HG02623 (cell line): ENCODE measurements at regions not wholly inside any gene's neighbourhood (a gene's known extent, or its start where the extent isn't known, plus 50 kb on each side); places are given as distances from the start of the nearest gene placed in this dataset.

Experiments
- ATAC-seq: cut with Tn5 transposase; IDR thresholded peaks from one replicate; pipeline ENCODE4 v1.9.1; 2021; ENCODE audit warnings: moderate library complexity; ENCODE audit not compliant: unreplicated experiment

DNA sequence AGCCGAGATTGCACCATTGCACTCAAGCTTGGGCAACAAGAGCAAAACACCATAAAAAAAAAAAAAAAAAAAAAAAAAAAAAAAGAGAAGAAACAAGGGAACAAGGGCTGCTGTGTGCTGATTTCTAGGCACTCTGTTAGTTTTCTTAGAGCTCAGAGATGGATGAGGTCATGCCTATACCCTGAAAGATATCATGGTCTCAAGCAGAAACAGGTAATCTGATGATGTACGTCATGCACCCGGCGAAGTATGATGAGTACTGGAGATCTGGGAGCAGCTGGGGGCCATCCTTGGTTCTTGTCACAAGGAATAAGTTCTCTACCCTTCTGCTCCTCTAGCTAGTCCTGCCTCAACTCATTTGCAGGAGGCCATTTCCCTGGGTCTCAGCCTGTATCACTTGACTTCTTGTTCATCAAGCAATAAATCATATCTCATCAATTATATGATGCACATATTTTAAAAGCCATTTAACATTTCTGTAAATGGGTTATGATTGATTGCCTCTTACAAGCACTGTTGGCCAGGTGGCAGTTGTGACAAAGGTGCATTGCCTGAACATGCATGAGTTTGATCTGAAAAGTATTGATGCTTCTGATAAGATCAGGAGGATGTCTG lies 517.2 kb downstream of the DHX35 start:
- ATAC-seq, result no peak

DNA sequence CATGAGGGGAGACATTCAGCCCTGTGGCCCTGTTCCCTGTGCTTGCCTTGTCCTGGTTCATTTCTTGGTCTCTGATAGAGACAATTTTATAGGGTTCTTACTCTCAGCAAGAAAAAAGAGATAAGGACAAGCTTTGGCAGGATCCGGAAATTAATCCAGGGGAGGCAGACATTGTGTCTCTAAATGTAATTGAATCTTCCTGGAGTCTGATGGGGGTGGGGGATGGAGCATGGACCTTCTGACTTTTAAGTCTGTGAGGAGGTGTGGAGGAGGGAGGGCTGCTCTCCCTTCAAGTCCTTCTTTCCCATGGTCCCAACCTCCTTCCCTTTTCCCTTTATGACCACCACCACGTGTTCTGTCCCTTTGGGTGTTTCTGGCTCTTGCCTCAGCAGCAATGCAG lies 512.7 kb downstream of the DHX35 start:
- ATAC-seq, result no peak

DNA sequence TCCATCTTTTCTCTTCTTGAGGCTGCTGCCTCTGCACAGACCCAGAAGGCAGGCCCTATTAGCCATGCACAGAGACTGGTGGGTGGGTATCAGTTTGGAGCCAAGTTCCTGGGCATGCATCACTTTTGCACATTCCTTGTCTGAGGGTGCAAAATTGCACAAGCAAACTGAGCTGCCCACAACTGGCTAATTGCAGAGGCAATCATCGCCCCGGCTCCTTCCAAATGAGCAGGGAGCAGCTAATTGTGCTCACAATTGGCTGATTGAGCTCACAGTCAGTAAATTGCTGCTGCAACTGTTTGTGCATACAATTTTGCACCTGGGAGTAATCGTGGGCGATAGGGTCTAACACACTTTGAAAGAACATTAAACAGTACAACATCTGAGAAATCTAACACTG lies 511.4 kb downstream of the DHX35 start:
- no peak for ATAC-seq

DNA sequence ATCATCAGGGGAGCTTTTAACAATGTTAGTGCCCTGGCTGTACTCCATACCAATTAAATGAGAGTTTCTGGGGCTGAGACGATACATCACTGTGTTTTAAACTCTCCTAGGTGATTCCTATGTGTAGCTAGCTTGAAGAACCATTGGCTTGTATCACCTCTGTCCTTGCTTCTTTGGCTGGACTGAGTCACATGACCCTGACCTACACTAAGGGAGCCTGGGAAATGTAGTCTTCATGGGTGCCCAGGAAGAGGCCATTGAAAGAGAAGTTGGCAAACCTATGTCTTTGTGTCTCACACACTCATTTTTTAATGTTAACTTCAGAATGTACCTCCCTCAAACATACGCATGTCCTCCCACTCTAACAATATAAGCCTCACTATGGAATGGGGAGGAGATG lies 506.6 kb downstream of the DHX35 start:
- ATAC-seq, result no peak

DNA sequence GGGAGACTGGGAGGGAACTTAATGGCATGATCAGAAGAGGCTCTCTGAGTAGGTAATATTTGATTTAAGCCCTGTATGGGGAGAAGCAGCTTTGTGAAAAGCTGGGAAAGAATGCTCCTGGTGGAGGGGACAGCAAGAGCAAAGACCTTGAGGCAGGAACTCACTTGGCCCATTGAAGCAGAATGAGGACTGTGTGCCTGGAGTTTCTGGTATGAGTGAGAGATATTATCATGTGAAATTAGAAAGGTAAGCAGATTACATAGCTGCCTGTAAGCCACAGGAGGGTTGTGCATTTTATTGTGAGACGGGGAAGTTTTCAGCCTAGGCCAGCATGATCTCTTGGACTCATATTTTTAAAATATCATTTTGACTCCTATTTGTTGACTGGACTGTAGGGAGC lies 502.1 kb downstream of the DHX35 start:
- ATAC-seq, result no peak

DNA sequence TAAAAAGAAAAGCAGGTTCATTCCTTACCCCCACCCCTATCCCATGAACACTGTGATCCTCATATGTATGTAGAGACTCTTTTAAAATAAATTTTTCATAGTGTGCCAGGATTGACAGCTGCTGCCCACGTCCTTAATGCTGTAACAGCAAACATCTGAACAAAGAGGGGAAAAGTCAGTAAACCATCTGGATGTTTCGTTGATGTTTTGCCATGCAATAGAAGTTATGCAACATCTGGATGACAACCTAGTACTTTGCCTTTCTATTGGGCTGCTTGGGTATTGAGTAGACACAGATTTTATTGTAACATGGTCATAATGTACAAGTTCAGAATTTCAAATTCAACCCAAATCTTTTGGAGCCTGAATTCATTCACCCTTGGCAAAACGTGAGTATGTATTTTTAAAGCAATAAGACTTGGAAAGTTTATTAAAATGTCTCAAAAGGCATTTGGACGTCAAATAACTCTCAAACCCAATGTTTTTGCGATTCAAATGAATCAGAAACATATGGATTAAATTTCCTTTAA lies 500.3 kb downstream of the DHX35 start:
- ATAC-seq, result no peak

DNA sequence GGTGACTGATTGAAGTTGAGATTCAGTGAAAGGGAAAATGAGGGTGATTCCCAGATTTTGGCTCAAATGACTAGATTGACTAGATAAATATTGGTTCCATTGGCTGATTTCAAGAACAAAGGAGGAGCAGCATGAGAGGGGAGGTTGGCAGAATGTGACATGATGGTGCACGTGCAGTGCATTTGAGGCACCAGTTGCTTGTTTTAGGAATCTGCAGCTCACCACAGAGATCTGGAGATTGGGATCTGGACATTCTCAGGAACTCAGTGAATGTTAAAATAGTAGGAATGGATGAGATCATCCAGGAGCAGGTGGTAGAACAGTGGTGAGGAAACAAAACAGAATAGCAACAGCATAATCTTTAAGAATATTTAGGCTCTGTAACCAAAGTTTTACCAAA lies 496.3 kb downstream of the DHX35 start:
- no peak for ATAC-seq

DNA sequence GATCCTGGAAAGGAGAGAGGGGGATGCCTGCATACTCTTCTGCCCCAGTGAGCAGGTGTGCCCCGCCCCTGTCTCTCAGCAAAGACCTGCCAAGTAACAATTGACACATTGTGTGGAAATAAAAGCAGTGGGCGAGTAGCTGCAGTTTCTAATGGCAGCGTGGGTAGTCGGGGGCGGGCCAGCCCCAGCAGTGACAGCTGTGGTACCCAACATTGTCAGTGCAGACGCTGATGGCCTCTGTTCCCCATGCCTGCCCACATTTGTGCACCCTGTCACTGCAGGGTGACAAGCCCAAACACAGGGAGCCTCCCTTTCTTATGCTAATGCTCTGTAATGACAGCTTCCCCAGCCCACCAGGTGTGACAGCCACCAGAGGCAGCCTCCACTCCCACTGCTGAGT lies 491.7 kb downstream of the DHX35 start:
- no peak for ATAC-seq

DNA sequence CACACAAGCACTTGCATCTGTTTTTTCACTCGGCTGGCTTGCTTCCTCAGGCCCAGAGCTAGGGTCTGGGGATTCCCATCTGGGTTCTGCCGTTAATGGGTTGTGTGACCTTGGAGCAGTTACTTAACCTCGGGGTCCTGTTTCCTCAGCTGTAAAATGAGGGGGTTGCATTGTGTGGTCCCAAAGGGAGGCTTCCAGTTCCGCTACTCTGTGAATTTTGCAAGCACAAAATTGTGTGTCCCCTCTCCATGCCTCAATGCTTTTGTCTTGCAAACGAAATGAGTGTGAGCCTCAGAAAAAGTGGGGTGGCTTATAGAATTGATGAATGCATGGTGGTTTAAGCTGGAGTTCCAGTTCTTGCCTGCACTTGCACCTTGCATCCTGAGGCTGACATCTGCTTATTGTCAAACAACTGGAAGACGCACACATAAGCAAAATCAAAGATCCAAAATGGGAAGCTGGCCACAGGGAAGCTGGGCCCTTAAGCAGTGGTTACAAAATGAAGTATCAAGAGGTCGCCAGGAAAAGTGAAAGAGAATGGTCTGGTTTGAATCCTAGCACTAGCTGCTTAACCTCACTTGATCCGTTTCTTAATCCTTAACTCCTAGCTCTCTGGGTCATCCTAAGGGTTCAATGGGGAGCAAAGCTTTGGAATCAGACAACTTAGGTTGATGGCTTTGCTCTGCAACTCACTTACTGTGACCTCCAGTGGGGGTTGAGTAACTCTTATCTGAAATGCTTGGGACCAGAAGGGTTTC lies 490.6 kb downstream of the DHX35 start:
- no peak for ATAC-seq

DNA sequence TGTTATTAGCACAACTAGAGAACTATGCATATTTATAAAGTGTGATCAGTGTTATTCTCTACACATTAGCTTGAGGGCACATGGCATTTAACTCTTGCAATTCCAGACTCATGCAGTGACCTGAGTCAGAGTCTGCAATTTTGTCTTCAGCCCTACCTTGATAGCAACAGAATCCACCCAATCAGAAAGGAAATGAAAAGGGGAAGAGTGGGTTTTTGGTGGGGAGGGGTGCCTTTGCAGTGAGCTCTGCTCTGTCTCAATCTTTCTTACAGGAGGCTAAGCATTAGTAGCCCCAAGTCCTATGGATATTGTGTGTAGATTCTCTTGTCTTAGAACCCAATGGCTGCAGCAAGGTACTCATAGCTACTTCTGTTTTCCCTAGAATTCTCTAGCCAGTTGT lies 489.2 kb downstream of the DHX35 start:
- no peak for ATAC-seq

DNA sequence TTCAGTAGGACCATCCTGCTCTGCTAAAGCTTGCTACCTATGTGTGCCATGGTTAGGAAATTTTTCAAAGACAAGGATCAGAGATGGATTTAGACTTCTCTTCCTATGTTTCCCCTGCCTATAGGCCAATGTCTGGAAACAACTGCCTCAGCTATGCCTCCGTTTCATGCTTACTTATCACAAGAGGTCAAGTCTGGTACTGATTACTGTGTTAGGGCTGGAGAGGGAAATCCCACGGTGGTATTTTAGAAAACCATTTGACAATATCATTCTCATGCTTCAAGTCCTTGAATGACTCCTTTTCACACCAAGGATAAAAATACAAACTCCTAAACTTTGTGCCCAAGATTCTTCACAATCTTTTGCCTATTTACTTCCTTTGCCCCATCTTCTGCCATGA lies 484.3 kb downstream of the DHX35 start:
- no peak for ATAC-seq

DNA sequence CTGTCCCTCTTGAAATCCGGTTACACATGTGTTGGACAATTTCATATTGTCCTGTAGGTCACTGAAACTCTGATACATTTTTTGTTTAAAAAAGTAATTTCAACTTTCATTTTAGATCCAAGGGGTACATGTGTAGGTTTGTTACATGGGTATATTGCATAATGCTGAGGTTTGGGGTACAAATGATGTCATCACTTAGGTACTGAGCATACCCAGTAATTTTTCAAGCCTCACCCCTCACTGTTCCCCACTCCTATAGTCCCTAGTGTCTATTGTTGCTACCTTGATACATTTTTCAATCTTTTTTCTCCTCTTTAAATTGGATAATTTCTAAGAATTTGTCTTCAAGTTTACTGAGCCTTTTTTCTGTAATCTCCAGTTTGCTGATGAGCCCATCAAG lies 483.0 kb downstream of the DHX35 start:
- ATAC-seq, result no peak

DNA sequence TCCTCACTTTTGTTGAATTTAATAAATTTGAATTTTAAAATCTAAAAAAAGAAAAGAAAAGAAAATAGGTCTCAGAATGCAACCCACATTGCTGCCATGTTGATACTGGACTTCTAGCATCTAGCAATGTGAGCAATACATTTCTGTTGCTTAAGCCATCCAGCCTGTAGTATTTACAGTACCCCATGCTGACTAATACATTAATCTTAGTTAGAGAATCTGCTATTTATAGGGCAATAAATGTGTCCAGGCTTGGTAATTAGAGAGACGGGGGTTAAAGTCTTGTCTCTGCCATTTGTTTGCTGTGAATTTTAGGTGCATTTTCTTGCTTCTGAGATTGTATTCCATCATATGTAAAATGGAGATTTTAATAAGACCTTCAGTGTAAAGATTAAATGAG lies 471.3 kb downstream of the DHX35 start:
- no peak for ATAC-seq

DNA sequence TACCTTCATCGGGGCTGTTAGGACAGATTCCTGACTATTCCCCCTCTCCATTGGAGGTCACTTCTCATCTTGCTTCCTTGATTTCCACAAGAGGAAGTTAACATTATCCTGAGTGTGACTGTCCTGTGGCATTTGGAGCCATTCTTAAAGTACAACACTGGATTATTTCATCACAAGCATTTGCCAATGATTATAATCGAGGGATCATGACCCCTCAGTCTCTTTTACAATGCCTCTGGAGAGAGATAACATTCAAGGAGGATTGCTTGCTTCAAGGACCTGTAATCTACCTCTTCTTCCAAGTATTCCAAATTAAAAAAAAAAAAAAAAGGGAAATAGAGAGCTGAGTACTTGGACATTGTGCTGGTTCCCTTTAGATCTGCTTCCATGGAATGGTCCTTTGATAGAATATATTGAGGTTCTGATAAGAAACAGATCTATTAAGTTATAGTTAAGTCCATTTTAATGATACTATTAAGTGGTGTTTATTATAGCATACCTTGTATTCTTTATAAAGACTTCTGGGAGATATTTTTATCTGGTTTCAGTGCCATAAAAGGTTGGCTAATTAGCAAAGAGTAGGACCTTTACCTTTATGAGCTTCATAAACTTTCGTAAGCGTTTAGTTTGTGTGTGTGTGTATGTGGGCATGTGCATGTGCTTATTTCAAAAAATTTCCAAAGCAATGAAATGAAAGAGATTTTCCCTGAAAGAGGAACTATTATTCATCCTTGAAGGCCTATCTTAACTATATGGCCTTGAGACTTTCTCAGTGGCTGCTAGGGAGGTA lies 469.1 kb downstream of the DHX35 start:
- no peak for ATAC-seq

DNA sequence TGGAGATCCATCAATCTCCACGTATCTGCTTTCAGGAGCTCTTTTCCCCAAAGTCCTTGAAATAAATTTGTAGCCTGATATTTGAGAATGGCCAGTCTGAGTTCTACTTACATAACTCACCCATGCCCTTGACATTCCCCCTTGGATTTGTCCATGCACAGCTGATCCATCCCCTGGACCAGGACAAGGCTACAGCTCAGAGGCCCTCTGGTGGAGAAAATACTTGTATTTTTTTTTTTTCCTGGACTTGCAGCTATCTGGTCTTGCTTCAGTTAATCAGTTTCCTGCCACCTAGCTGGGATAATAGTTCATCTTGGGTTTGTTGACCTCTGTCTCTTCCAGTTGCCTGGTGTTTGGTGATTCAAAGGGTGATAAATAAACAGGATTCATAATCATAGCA lies 467.6 kb downstream of the DHX35 start:
- no peak for ATAC-seq

DNA sequence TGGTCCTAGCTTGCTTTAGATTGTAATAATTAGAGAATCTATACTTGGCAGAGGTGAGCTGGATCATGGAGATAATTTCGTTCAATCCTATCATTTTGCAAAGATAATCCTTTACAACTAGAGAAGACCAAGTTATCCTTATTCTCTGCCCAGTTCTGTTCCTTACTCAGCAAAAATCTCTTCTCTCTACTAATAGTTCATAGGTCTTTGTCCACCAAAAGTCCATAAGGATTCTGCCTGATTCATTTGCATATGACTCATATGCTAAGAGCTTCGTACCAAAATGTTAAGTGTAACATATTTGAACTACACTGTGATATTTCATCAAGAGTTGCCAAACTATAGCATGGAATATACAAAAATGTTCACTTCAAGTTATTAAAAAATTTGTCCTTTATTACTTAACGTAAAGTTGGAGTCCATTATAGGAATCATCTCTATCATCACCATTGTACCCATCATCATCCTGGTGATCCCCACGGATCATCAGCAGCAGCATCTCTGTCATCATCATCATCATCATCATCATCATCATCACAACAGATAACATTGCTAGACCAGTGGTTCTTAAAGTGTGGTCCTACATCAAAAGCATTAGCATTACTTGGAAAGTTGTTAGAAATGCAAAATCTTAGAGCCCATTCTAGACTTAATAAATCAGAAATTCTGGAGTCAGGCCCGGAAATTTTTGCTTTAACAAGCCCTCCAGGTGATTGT lies 463.0 kb downstream of the DHX35 start:
- ATAC-seq, result no peak

DNA sequence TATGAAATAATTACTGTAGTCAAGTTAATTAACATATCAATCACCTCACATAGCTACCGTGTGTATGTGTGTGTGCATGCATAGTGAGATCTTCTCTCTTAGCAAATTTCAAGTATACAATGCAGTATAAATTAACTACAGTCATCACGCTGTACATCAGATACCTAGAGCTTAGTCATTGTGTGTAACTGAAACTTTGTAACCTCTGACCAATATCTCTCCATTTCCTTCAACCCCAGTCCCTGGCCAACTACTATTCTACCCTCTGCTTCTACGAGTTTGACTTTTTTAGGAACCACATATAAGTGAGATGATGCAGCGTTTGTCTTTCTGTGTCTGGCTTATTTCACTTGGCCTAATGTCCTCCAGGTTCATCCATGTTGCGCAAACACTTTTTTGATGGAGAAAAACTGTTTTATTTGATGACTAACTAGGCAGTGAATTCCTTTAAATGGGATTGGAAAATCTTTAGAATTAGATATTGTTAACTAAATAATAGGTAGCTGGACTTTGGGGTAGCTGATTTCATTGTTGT lies 459.5 kb downstream of the DHX35 start:
- no peak for ATAC-seq

DNA sequence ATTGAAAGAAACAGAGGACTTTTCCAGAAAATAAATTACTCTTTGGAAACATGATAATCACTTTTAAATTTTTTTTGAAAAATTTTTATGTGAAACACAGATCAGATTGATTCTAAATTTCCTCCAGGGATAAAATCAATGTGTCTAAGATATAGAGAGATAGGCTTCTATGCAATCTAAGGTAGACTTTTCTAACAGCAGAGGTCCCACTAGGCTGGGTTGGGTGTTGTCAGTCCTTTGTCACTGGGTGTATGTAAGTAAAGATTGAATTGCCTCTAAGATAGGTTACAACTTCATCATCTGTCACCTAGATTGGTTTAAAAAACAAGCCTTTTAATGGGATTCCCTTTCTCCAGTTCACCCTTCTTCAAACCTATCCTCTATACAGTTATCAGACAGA lies 449.9 kb downstream of the DHX35 start:
- no peak for ATAC-seq

DNA sequence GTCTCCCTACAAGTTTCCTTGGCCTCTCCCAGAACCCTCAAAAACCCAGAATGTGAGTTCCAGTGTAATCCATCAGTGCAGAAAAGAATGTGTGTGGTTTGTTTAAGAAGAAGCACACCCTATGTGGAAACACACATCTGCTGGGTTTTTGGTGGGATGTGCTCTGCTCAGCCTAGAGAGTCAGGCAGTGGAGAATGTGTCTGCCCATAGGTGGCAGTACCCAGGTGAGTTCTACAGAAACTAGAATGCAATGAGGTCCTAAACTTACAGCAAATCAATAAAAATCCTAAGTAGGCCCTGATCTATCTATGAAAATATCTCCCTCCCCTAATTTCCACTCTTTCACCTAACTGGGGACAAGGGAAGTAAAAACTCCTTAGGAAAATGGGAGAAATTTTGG lies 437.3 kb downstream of the DHX35 start:
- ATAC-seq, result no peak

DNA sequence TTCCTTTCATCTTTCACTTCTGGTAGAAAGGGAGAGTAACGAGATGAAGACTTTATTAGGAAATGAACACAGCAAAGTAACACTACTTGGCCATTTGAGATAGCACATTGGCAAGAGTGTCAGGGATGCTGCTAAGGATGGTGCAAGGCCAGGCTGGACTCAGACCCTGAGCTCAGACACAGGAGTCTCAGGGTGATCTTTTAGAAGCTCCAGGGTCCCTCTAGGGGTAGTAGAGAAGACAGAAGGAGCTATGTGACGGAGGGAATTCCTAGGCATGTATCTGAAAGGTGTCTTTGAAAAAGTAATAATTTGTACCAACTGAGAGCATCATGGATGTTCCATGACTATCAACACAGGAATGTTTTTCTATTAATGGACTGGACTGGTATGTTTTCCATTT lies 436.5 kb downstream of the DHX35 start:
- ATAC-seq, result no peak

DNA sequence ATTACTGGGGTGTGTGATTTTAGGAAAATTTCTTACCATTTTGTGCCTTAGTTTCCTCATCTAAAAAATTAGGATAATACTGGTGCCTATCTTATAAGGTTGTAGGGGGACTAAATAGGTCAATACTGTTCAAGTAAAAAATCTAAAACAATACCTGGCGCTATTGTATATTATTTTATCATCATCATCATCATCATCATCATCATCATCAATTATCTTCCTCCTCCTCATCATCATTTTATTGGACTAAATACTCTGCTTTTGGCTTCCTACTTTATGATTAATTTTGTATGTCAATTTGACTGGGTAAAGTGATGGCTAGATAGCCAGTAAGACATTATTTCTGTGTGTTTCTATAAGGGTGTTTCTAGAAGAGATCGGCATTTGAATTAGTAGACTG lies 435.5 kb downstream of the DHX35 start:
- ATAC-seq, result no peak
